HL-60 (cell line): ENCODE measurements at regions not wholly inside any gene's neighbourhood (a gene's known extent, or its start where the extent isn't known, plus 50 kb on each side); places are given as distances from the start of the nearest gene placed in this dataset.

Source experiments
- DNase-seq, 2 experiments: peaks; one replicate each; pipeline ENCODE4 v3.0.0-alpha.2; 2010 to 2020; ENCODE audit warnings: low read depth in 1 of 2, low spot score in 1 of 2
- H3K27ac ChIP-seq: fragments of 250-450 bp; sonication (Bioruptor Pico); replicated peaks from 2 replicates; pipeline ENCODE4 v1.5.1; 2020; ENCODE audit warnings: mild to moderate bottlenecking, moderate library complexity
- H3K27me3 ChIP-seq: fragments of 250-450 bp; sonication (Bioruptor Pico); 2 replicates; pipeline ENCODE4 v1.5.1; 2021; ENCODE audit warnings: mild to moderate bottlenecking, moderate library complexity; ENCODE audit not compliant: insufficient read depth, poor library complexity, severe bottlenecking
- H3K4me3 ChIP-seq: replicated peaks from 2 replicates; pipeline ENCODE4 v1.5.1; 2011; ENCODE audit warnings: mild to moderate bottlenecking, control low read depth, low read length; ENCODE audit not compliant: insufficient read depth
- CTCF ChIP-seq: IDR thresholded peaks from one replicate; pipeline ENCODE4 v1.5.1; 2011; ENCODE audit warnings: low read length, control low read depth, inconsistent platforms; ENCODE audit not compliant: insufficient read depth
- GABPA ChIP-seq: IDR thresholded peaks from 2 replicates; pipeline ENCODE4 v1.6.1; 2012; ENCODE audit warnings: low read depth
- POLR2AphosphoS5 ChIP-seq: IDR thresholded peaks from 2 replicates; pipeline ENCODE4 v1.6.1; 2012; ENCODE audit warnings: low read depth
- SPI1 ChIP-seq: IDR thresholded peaks from 2 replicates; pipeline ENCODE4 v1.6.1; 2012; ENCODE audit warnings: low read depth, mild to moderate bottlenecking, borderline replicate concordance
- TF ChIP-seq, protein P1 (sequence below): IDR thresholded peaks from 2 replicates; pipeline ENCODE4 v1.6.1; 2012; ENCODE audit warnings: low read depth; ENCODE audit not compliant: insufficient replicate concordance

- no peaks in the 10 kb centered on the region for H3K27me3 ChIP-seq
- TF ChIP-seq SPI1 (no peak), POLR2AphosphoS5 (no peak), GABPA (no peak), CTCF (no peak)
- TF ChIP-seq, protein P1, sequence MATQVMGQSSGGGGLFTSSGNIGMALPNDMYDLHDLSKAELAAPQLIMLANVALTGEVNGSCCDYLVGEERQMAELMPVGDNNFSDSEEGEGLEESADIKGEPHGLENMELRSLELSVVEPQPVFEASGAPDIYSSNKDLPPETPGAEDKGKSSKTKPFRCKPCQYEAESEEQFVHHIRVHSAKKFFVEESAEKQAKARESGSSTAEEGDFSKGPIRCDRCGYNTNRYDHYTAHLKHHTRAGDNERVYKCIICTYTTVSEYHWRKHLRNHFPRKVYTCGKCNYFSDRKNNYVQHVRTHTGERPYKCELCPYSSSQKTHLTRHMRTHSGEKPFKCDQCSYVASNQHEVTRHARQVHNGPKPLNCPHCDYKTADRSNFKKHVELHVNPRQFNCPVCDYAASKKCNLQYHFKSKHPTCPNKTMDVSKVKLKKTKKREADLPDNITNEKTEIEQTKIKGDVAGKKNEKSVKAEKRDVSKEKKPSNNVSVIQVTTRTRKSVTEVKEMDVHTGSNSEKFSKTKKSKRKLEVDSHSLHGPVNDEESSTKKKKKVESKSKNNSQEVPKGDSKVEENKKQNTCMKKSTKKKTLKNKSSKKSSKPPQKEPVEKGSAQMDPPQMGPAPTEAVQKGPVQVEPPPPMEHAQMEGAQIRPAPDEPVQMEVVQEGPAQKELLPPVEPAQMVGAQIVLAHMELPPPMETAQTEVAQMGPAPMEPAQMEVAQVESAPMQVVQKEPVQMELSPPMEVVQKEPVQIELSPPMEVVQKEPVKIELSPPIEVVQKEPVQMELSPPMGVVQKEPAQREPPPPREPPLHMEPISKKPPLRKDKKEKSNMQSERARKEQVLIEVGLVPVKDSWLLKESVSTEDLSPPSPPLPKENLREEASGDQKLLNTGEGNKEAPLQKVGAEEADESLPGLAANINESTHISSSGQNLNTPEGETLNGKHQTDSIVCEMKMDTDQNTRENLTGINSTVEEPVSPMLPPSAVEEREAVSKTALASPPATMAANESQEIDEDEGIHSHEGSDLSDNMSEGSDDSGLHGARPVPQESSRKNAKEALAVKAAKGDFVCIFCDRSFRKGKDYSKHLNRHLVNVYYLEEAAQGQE: peak; percentile 23
- H3K4me3 ChIP-seq: no peak overlapping the region
- no peak overlapping the region for H3K27ac ChIP-seq
- no peak for DNase-seq
Measured at GRCh38 chr13:103386341-103386740, 320.1 kb upstream of the SLC10A2 start.

DNA sequence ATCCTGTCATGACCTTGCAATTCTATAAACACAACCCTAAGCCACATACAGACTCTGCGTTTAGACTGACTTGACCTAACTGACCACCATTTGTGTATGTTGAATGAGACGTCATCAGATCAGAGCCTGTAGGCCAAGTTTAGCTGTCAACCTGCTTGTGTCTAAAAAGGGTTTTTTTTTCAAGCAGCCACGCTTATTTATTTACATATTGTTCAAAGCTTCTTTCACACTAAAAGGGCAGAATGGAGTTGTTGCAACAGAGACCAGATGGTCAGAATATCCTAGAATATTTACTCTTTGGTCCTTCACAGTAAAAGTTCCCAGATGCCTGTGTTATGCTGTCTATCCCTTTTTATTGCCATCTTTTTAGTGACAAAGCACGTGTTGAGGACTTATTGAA, 307.7 kb upstream of the SLC10A2 start:
- no peak for DNase-seq
- no peak overlapping the region for H3K27ac ChIP-seq

DNA sequence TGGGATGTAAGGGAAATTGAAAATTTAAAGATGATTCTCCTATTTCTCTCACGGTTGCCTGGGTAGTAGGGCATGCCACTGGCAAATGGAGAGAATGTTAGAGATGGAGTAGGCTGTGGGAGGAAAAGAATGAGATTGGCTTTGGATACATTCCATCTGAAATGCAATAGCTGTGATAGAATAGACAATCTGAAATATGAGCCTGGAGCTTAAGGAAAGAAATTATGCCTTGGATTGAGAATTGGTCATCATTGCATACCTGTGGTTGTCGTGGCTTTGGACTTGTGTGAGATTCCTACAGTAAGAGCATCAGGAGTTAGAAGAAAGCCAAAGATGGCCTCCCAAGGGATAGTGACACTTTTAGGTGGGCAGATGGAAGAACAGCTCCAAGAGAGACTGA, 305.1 kb upstream of the SLC10A2 start:
- no peak overlapping the region for H3K27ac ChIP-seq
- TF ChIP-seq CTCF: no peak
- TF ChIP-seq, protein P1: no peak
- no peak for TF ChIP-seq GABPA
- TF ChIP-seq SPI1: no peak
- no peak for TF ChIP-seq POLR2AphosphoS5
- DNase-seq: no peak
- H3K4me3 ChIP-seq: no peak overlapping the region
- no peaks in the 10 kb centered on the region for H3K27me3 ChIP-seq

More for the DNA sequence above, 307.7 kb upstream of the SLC10A2 start:
- TF ChIP-seq, protein P1: no peak
- TF ChIP-seq POLR2AphosphoS5: no peak
- no peak for TF ChIP-seq SPI1
- TF ChIP-seq CTCF: no peak
- TF ChIP-seq GABPA: no peak
- no peak overlapping the region for H3K4me3 ChIP-seq
- no peaks in the 10 kb centered on the region for H3K27me3 ChIP-seq
